SJSA1 (cell line): ENCODE measurements at regions not wholly inside any gene's neighbourhood (a gene's known extent, or its start where the extent isn't known, plus 50 kb on each side); places are given as distances from the start of the nearest gene placed in this dataset.

Experiments
- DNase-seq, 2 experiments: peaks; one replicate each; pipeline ENCODE4 v3.0.0-alpha.2; 2015 to 2020; ENCODE audit warnings: low spot score in 2 of 2, low read depth in 1 of 2
- H3K27ac ChIP-seq: fragments of 250-450 bp; sonication (Bioruptor Pico); 2 replicates; pipeline ENCODE4 v1.5.1; 2020; ENCODE audit warnings: mild to moderate bottlenecking, moderate library complexity
- H3K27me3 ChIP-seq: fragments of 250-450 bp; sonication (Bioruptor Pico); replicated peaks from 2 replicates; pipeline ENCODE4 v1.5.1; 2020; ENCODE audit warnings: mild to moderate bottlenecking, moderate library complexity
- H3K36me3 ChIP-seq: fragments of 250-450 bp; sonication (Bioruptor Pico); 2 replicates; pipeline ENCODE4 v1.5.1; 2020; ENCODE audit warnings: mild to moderate bottlenecking
- H3K4me1 ChIP-seq: fragments of 250-450 bp; sonication (Bioruptor Pico); replicated peaks from 2 replicates; pipeline ENCODE4 v1.6.1; 2021; ENCODE audit warnings: mild to moderate bottlenecking
- H3K4me3 ChIP-seq: fragments of 250-450 bp; sonication (Bioruptor Pico); 2 replicates; pipeline ENCODE4 v1.5.1; 2020; ENCODE audit warnings: mild to moderate bottlenecking
- H3K9me3 ChIP-seq: fragments of 250-450 bp; sonication (Bioruptor Pico); replicated peaks from 2 replicates; pipeline ENCODE4 v1.5.1; 2020; ENCODE audit warnings: mild to moderate bottlenecking

GRCh38 chr2:16119741-16120140 lies 179.4 kb downstream of the MYCN start:
- Histone ChIP-seq H3K27ac (no peak overlapping the region), H3K9me3 (no peaks in the 10 kb centered on the region), H3K36me3 (no peaks in the 10 kb centered on the region), H3K27me3 (no peaks in the 10 kb centered on the region), H3K4me1 (no peaks in the 10 kb centered on the region), H3K4me3 (no peak overlapping the region)
- DNase-seq: no peak

- Histone ChIP-seq H3K27me3 (no peaks in the 10 kb centered on the region), H3K27ac (no peak overlapping the region), H3K4me3 (no peak overlapping the region), H3K9me3 (no peaks in the 10 kb centered on the region), H3K36me3 (no peaks in the 10 kb centered on the region), H3K4me1 (no peaks in the 10 kb centered on the region)
- no peak for DNase-seq
These were observed 178.6 kb downstream of the MYCN start for GRCh38 chr2:16118611-16119590.

- no peak overlapping the region for H3K4me3 ChIP-seq
- H3K4me1 ChIP-seq: no peaks in the 10 kb centered on the region
- H3K27me3 ChIP-seq: no peaks in the 10 kb centered on the region
- no peaks in the 10 kb centered on the region for H3K9me3 ChIP-seq
- no peak for DNase-seq
- H3K36me3 ChIP-seq: no peaks in the 10 kb centered on the region
- no peak overlapping the region for H3K27ac ChIP-seq
These were observed 177.7 kb downstream of the MYCN start for GRCh38 chr2:16117791-16118610.

GRCh38 chr2:16117021-16117700 lies 176.8 kb downstream of the MYCN start:
- Histone ChIP-seq H3K27ac (no peak overlapping the region), H3K36me3 (no peaks in the 10 kb centered on the region), H3K27me3 (no peaks in the 10 kb centered on the region), H3K4me1 (no peaks in the 10 kb centered on the region), H3K4me3 (no peak overlapping the region), H3K9me3 (no peaks in the 10 kb centered on the region; the same call in 1 of the 2 replicates)
- no peak for DNase-seq

- no peak for DNase-seq
- no peaks in the 10 kb centered on the region; the same call in 1 of the 2 replicates for H3K9me3 ChIP-seq
These were observed 175.8 kb downstream of the MYCN start for GRCh38 chr2:16115881-16116830.

GRCh38 chr2:16115291-16115690 lies 174.9 kb downstream of the MYCN start:
- Histone ChIP-seq H3K27ac (no peak overlapping the region), H3K9me3 (no peaks in the 10 kb centered on the region; the same call in 1 of the 2 replicates), H3K36me3 (no peaks in the 10 kb centered on the region), H3K4me3 (no peak overlapping the region), H3K27me3 (no peaks in the 10 kb centered on the region), H3K4me1 (no peaks in the 10 kb centered on the region)
- DNase-seq: no peak

More at GRCh38 chr2:16115881-16116830, 175.8 kb downstream of the MYCN start:
- no peak overlapping the region for H3K4me3 ChIP-seq
- H3K27me3 ChIP-seq: no peaks in the 10 kb centered on the region
- H3K27ac ChIP-seq: no peak overlapping the region
- H3K4me1 ChIP-seq: no peaks in the 10 kb centered on the region
- no peaks in the 10 kb centered on the region for H3K36me3 ChIP-seq

- no peak for DNase-seq
- no peaks in the 10 kb centered on the region for H3K27me3 ChIP-seq
These were observed 174.5 kb downstream of the MYCN start for GRCh38 chr2:16114836-16115235.

GRCh38 chr2:16114070-16114469 lies 173.7 kb downstream of the MYCN start:
- DNase-seq: no peak
- Histone ChIP-seq H3K9me3 (no peaks in the 10 kb centered on the region; the same call in 1 of the 2 replicates), H3K27ac (no peak overlapping the region), H3K4me1 (no peaks in the 10 kb centered on the region), H3K27me3 (no peaks in the 10 kb centered on the region), H3K36me3 (no peaks in the 10 kb centered on the region), H3K4me3 (no peak overlapping the region)

More at GRCh38 chr2:16114836-16115235, 174.5 kb downstream of the MYCN start:
- Histone ChIP-seq H3K4me1 (no peaks in the 10 kb centered on the region), H3K27ac (no peak overlapping the region), H3K9me3 (no peaks in the 10 kb centered on the region; the same call in 1 of the 2 replicates), H3K4me3 (no peak overlapping the region), H3K36me3 (no peaks in the 10 kb centered on the region)

GRCh38 chr2:16113568-16113967 lies 173.2 kb downstream of the MYCN start:
- Histone ChIP-seq H3K4me1 (no peaks in the 10 kb centered on the region), H3K27ac (no peak overlapping the region), H3K27me3 (no peaks in the 10 kb centered on the region), H3K36me3 (no peaks in the 10 kb centered on the region), H3K4me3 (no peak overlapping the region), H3K9me3 (no peaks in the 10 kb centered on the region; the same call in 1 of the 2 replicates)
- no peak for DNase-seq

- no peak for DNase-seq
- H3K27ac ChIP-seq: no peak overlapping the region
- no peaks in the 10 kb centered on the region for H3K36me3 ChIP-seq
- no peaks in the 10 kb centered on the region; the same call in 1 of the 2 replicates for H3K9me3 ChIP-seq
- no peaks in the 10 kb centered on the region for H3K4me1 ChIP-seq
- no peaks in the 10 kb centered on the region for H3K27me3 ChIP-seq
- H3K4me3 ChIP-seq: no peak overlapping the region
These were observed 172.7 kb downstream of the MYCN start for GRCh38 chr2:16112972-16113560.

GRCh38 chr2:16112251-16112971 lies 172.1 kb downstream of the MYCN start:
- H3K4me1 ChIP-seq: no peaks in the 10 kb centered on the region
- no peaks in the 10 kb centered on the region for H3K27me3 ChIP-seq
- H3K36me3 ChIP-seq: no peaks in the 10 kb centered on the region
- H3K27ac ChIP-seq: no peak overlapping the region
- H3K4me3 ChIP-seq: no peak overlapping the region
- no peaks in the 10 kb centered on the region; the same call in 1 of the 2 replicates for H3K9me3 ChIP-seq
- no peak for DNase-seq

- Histone ChIP-seq H3K4me3 (no peak overlapping the region), H3K9me3 (no peaks in the 10 kb centered on the region; the same call in 1 of the 2 replicates), H3K36me3 (no peaks in the 10 kb centered on the region), H3K4me1 (no peaks in the 10 kb centered on the region), H3K27ac (no peak overlapping the region), H3K27me3 (no peaks in the 10 kb centered on the region)
- DNase-seq: no peak
These were observed 171.5 kb downstream of the MYCN start for GRCh38 chr2:16111838-16112210.
